Neuronal stem cell (in vitro differentiated cells): ENCODE measurements at regions not wholly inside any gene's neighbourhood (a gene's known extent, or its start where the extent isn't known, plus 50 kb on each side); places are given as distances from the start of the nearest gene placed in this dataset.

Experiments used
- DNase-seq: peaks from one replicate; pipeline ENCODE4 v3.0.0-alpha.2; 2013; ENCODE audit warnings: low spot score
- H2AFZ ChIP-seq: one replicate; pipeline ENCODE4 v1.6.1; 2013; ENCODE audit warnings: mild to moderate bottlenecking, low read length, inconsistent platforms
- H2AK5ac ChIP-seq: 2 replicates; pipeline ENCODE4 v1.6.1; 2013; ENCODE audit warnings: low read depth, mild to moderate bottlenecking, inconsistent platforms, low read length, moderate library complexity, mixed read lengths
- H2BK120ac ChIP-seq: 2 replicates; pipeline ENCODE4 v1.6.1; 2013; ENCODE audit warnings: low read depth, mild to moderate bottlenecking, inconsistent platforms, low read length, moderate library complexity, mixed read lengths
- H2BK12ac ChIP-seq: one replicate; pipeline ENCODE4 v1.6.1; 2013; ENCODE audit warnings: low read length, inconsistent platforms
- H2BK15ac ChIP-seq: 2 replicates; pipeline ENCODE4 v1.6.1; 2013; ENCODE audit warnings: mild to moderate bottlenecking, low read length, inconsistent platforms, mixed read lengths
- H2BK5ac ChIP-seq: one replicate; pipeline ENCODE4 v1.6.1; 2013; ENCODE audit warnings: inconsistent platforms, mild to moderate bottlenecking, low read length, moderate library complexity
- H3K14ac ChIP-seq: one replicate; pipeline ENCODE4 v1.6.1; 2013; ENCODE audit warnings: low read length, inconsistent platforms
- H3K18ac ChIP-seq: 2 replicates; pipeline ENCODE4 v1.6.1; 2013; ENCODE audit warnings: low read length, inconsistent platforms
- H3K23ac ChIP-seq: 2 replicates; pipeline ENCODE4 v1.6.1; 2013; ENCODE audit warnings: low read depth, mild to moderate bottlenecking, mixed read lengths, low read length, inconsistent platforms; ENCODE audit not compliant: poor library complexity
- H3K27ac ChIP-seq: replicated peaks from 3 replicates; pipeline ENCODE4 v1.5.1; 2013; ENCODE audit warnings: low read length, inconsistent platforms
- H3K27me3 ChIP-seq, 3 experiments: 2 replicates each; pipeline ENCODE4 v1.6.1; 2013; ENCODE audit warnings: low read length in 3 of 3, mild to moderate bottlenecking in 2 of 3, inconsistent platforms in 1 of 3, low read depth in 1 of 3, mixed read lengths in 1 of 3, moderate library complexity in 1 of 3; ENCODE audit not compliant: control insufficient read depth in 3 of 3, insufficient read depth in 3 of 3
- H3K36me3 ChIP-seq, 2 donors: replicated peaks in 1 of 2; 2 replicates each; pipeline ENCODE4 v1.6.1; 2013; ENCODE audit warnings: low read length in 2 of 2; ENCODE audit not compliant: control insufficient read depth in 2 of 2, insufficient read depth in 2 of 2
- H3K4ac ChIP-seq: 2 replicates; pipeline ENCODE4 v1.6.1; 2013; ENCODE audit warnings: inconsistent platforms, mild to moderate bottlenecking, low read length, moderate library complexity
- H3K4me1 ChIP-seq, 2 donors: 1 replicate in 1 of 2; 2 replicates in 1 of 2; pipeline ENCODE4 v1.6.1; 2013; ENCODE audit warnings: low read length in 2 of 2, low read depth in 1 of 2; ENCODE audit not compliant: control insufficient read depth in 2 of 2, insufficient read depth in 1 of 2
- H3K4me2 ChIP-seq: one replicate; pipeline ENCODE4 v1.6.1; 2013; ENCODE audit warnings: mild to moderate bottlenecking, low read length, inconsistent platforms; ENCODE audit not compliant: insufficient read depth, poor library complexity, severe bottlenecking
- H3K4me3 ChIP-seq, 2 donors: 2 replicates each; pipeline ENCODE4 v1.5.1; 2013; ENCODE audit warnings: low read length in 2 of 2, mild to moderate bottlenecking in 2 of 2, inconsistent platforms in 1 of 2, moderate library complexity in 1 of 2
- H3K79me1 ChIP-seq: one replicate; pipeline ENCODE4 v1.6.1; 2013; ENCODE audit warnings: low read depth, mild to moderate bottlenecking, inconsistent platforms, low read length, moderate library complexity
- H3K9ac ChIP-seq: one replicate; pipeline ENCODE4 v1.6.1; 2013; ENCODE audit warnings: mild to moderate bottlenecking, low read depth, low read length, inconsistent platforms; ENCODE audit not compliant: poor library complexity
- H3K9me3 ChIP-seq, 2 donors: replicated peaks in 1 of 2; 2 replicates each; pipeline versions ENCODE3 to v1.6.1; 2013; ENCODE audit warnings: low read length in 2 of 2, mild to moderate bottlenecking in 2 of 2, inconsistent platforms in 1 of 2, low read depth in 1 of 2, mixed read lengths in 1 of 2, moderate library complexity in 1 of 2; ENCODE audit not compliant: control insufficient read depth in 2 of 2, insufficient read depth in 1 of 2
- H4K8ac ChIP-seq: one replicate; pipeline ENCODE4 v1.6.1; 2013; ENCODE audit warnings: low read depth, mild to moderate bottlenecking, inconsistent platforms, low read length, moderate library complexity
- H4K91ac ChIP-seq: one replicate; pipeline ENCODE4 v1.6.1; 2013; ENCODE audit warnings: low read length, low read depth, mild to moderate bottlenecking, inconsistent platforms; ENCODE audit not compliant: poor library complexity
- whole genome bisulfite sequencing, 2 donors: extraction: QIAGEN DNeasy Blood & Tissue Kit; methylation state at CpG; one replicate each; pipeline ENCODE4 v1.1.7; 2013; ENCODE audit warnings: missing lambda C conversion rate in 2 of 2, mixed read lengths in 1 of 2; ENCODE audit not compliant: insufficient read length in 2 of 2, insufficient replicate concordance in 1 of 2; ENCODE audit errors: extremely low coverage in 2 of 2; 5-methylcytosine and 5-hydroxymethylcytosine counted together

- Histone ChIP-seq H3K4me2 (no peak overlapping the region), H2BK5ac (no peak overlapping the region), H3K9ac (no peak overlapping the region), H3K36me3 (no peaks in the 10 kb centered on the region), H3K4ac (no peak overlapping the region), H3K27me3 (no peaks in the 10 kb centered on the region), H2BK15ac (no peak overlapping the region), H4K8ac (no peak overlapping the region), H3K18ac (no peak overlapping the region), H2AK5ac (no peak overlapping the region), H4K91ac (no peak overlapping the region), H3K23ac (no peak overlapping the region), H3K14ac (no peak overlapping the region), H3K79me1 (no peaks in the 10 kb centered on the region), H3K27ac (no peak overlapping the region), H2BK12ac (no peak overlapping the region), H2AFZ (peak overlapping the region; percentile 51), H3K9me3 (no peaks in the 10 kb centered on the region), H3K4me3 (no peak overlapping the region), H3K4me1 (peaks cover 0 to 6% of the 10 kb centered on the region in 2 donors), H2BK120ac (no peak overlapping the region)
- no peak for DNase-seq
- WGBS, 2 donors: no CpG with 5 or more reads among the region's 3 CpGs
Measured at GRCh38 chr3:144772372-144772771, 800.7 kb downstream of the DIPK2A start.

- no peak overlapping the region for H4K91ac ChIP-seq
- no peak overlapping the region for H2BK5ac ChIP-seq
- no peak overlapping the region for H3K9ac ChIP-seq
- no peak overlapping the region for H3K4me3 ChIP-seq
- WGBS, 2 donors: no CpG with 5 or more reads among the region's 4 CpGs
- no peaks in the 10 kb centered on the region for H3K36me3 ChIP-seq
- no peak overlapping the region for H3K27ac ChIP-seq
- no peaks in the 10 kb centered on the region for H3K27me3 ChIP-seq
- no peak overlapping the region for H3K23ac ChIP-seq
- DNase-seq: no peak
- H4K8ac ChIP-seq: no peak overlapping the region
- H3K9me3 ChIP-seq: no peaks in the 10 kb centered on the region
- H3K4ac ChIP-seq: no peak overlapping the region
- peaks cover 0 to 6% of the 10 kb centered on the region in 2 donors for H3K4me1 ChIP-seq
- H3K18ac ChIP-seq: no peak overlapping the region
- no peak overlapping the region for H3K4me2 ChIP-seq
- H3K14ac ChIP-seq: no peak overlapping the region
- H2BK15ac ChIP-seq: no peak overlapping the region
- H2AFZ ChIP-seq: no peak overlapping the region
- no peak overlapping the region for H2BK120ac ChIP-seq
- no peak overlapping the region for H2AK5ac ChIP-seq
- no peak overlapping the region for H2BK12ac ChIP-seq
- H3K79me1 ChIP-seq: no peaks in the 10 kb centered on the region
Measured at GRCh38 chr3:144773350-144773749, 801.7 kb downstream of the DIPK2A start.

- Histone ChIP-seq H3K36me3 (no peaks in the 10 kb centered on the region), H3K4me1 (peaks cover 0 to 6% of the 10 kb centered on the region in 2 donors), H3K9ac (no peak overlapping the region), H2AFZ (no peak overlapping the region), H3K27me3 (no peaks in the 10 kb centered on the region), H3K14ac (no peak overlapping the region), H3K79me1 (no peaks in the 10 kb centered on the region), H2BK12ac (no peak overlapping the region), H2BK120ac (no peak overlapping the region), H3K18ac (no peak overlapping the region), H3K27ac (no peak overlapping the region), H2BK15ac (no peak overlapping the region), H4K8ac (no peak overlapping the region), H4K91ac (no peak overlapping the region), H3K4me3 (no peak overlapping the region), H3K9me3 (no peaks in the 10 kb centered on the region), H2AK5ac (no peak overlapping the region), H3K4me2 (no peak overlapping the region), H3K4ac (no peak overlapping the region), H2BK5ac (no peak overlapping the region), H3K23ac (no peak overlapping the region)
- no CpG with 5 or more reads among the region's 5 CpGs for WGBS, 2 donors
- DNase-seq: no peak
Measured at GRCh38 chr3:144774897-144775296, 803.3 kb downstream of the DIPK2A start.

GRCh38 chr3:144775551-144775950 is 803.9 kb downstream of the DIPK2A start:
- no peak overlapping the region for H3K14ac ChIP-seq
- no peak overlapping the region for H3K4ac ChIP-seq
- H2BK5ac ChIP-seq: no peak overlapping the region
- H3K27me3 ChIP-seq: no peaks in the 10 kb centered on the region
- H3K36me3 ChIP-seq: no peaks in the 10 kb centered on the region
- no peak overlapping the region for H3K4me2 ChIP-seq
- no peak for DNase-seq
- H2BK15ac ChIP-seq: no peak overlapping the region
- no peaks in the 10 kb centered on the region for H3K79me1 ChIP-seq
- no peak overlapping the region for H3K4me3 ChIP-seq
- no peak overlapping the region for H3K27ac ChIP-seq
- no peak overlapping the region for H3K23ac ChIP-seq
- H2AK5ac ChIP-seq: no peak overlapping the region
- no peak overlapping the region for H2BK12ac ChIP-seq
- H3K18ac ChIP-seq: no peak overlapping the region
- H3K9ac ChIP-seq: no peak overlapping the region
- H4K91ac ChIP-seq: no peak overlapping the region
- no peaks in the 10 kb centered on the region for H3K9me3 ChIP-seq
- no peak overlapping the region for H2BK120ac ChIP-seq
- no peak overlapping the region for H2AFZ ChIP-seq
- no peak overlapping the region for H4K8ac ChIP-seq
- H3K4me1 ChIP-seq: peaks cover 0 to 6% of the 10 kb centered on the region in 2 donors
